GM19043 (cell line): ENCODE measurements at regions not wholly inside any gene's neighbourhood (a gene's known extent, or its start where the extent isn't known, plus 50 kb on each side); places are given as distances from the start of the nearest gene placed in this dataset.

ENCODE experiments used
- ATAC-seq: cut with Tn5 transposase; IDR thresholded peaks from one replicate; pipeline ENCODE4 v1.9.1; 2021; ENCODE audit warnings: low read depth; ENCODE audit not compliant: unreplicated experiment

DNA sequence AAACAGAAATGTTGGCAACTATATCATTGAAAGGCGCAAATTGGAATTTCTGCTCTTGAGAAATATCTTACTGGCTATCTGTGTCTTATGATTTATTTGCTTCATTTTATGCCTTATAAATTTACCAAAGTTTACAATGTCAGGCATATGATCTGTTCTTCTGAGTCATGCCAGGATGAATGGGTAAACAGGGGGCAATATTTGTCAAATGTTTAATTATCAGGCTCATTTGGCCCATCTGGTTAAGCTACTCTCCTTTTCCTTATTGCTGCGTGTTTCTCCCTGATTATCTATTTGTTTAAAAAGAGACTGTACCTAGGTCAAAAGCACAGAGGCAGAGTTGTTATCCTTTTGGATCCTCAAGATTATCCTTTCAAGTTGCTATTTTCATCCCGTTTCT lies 903.8 kb upstream of the PCDH10 start:
- no peak for ATAC-seq

DNA sequence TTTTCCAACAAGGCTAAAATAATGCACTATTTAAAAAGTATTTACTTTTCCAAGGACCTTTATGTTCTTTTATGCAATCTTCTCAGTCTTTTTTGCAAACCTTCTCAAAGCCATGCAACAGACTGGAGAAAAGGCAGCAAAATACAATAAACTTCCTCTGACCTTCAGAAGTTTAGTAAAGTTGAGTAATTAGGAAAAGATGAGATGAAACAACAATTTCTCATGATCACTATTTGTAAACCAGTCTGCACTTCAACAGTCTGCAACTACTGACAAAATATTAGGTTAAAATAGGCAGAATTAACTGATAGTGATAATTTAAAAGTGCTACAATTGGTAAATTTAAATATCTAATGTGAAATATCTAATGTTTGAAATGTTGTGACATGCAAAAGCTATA lies 884.9 kb upstream of the PCDH10 start:
- no peak for ATAC-seq

GRCh38 chr4:132266374-132266773 lies 882.7 kb upstream of the PCDH10 start:
- no peak for ATAC-seq

- ATAC-seq, result no peak
Observed at GRCh38 chr4:132267321-132267720, 881.8 kb upstream of the PCDH10 start.

- no peak for ATAC-seq
Observed at GRCh38 chr4:132269303-132269990, 879.6 kb upstream of the PCDH10 start.

- ATAC-seq, result no peak
Observed at GRCh38 chr4:132275583-132276121, 873.4 kb upstream of the PCDH10 start.

GRCh38 chr4:132276185-132276584 lies 872.9 kb upstream of the PCDH10 start:
- no peak for ATAC-seq

DNA sequence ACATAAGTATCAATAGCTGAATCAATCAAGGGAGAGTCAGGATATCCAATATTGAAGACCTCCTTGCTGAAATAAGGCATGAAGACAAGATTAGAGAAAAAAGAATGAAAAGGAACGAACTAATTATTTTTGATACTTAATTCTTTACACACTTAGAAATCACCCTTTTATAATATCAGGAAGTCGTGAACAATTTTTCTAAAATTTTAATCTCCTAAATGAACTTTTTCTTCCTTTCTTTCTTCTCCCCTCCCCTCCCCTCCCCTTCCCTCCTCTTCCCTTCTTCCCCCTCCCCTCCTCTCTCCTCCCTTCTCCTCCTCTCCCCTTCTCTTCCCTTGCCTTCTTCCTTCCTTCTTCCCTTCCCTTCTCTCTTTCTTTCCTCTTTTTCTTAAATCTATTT lies 872.1 kb upstream of the PCDH10 start:
- no peak for ATAC-seq

GRCh38 chr4:132281733-132282132 lies 867.4 kb upstream of the PCDH10 start:
- no peak for ATAC-seq

- ATAC-seq, result no peak
Observed at GRCh38 chr4:132284910-132285426, 864.1 kb upstream of the PCDH10 start.

DNA sequence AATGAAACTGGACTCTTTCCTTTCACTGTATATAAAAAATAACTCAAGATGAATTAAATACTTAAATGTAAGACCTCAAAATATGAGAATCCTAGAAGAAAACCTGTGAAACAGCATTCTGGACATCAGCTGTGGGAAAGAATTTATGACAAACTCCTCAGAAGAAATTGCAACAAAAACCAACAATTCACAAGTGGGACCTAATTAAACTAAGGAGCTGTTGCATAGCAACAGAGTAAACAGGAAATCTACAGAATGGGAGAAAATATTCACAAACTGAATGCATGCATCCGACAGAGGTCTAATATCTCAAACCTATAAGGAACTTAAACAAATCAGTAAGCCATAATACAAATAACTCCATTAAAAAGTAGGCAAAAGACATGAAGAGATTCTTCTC lies 851.7 kb upstream of the PCDH10 start:
- no peak for ATAC-seq

DNA sequence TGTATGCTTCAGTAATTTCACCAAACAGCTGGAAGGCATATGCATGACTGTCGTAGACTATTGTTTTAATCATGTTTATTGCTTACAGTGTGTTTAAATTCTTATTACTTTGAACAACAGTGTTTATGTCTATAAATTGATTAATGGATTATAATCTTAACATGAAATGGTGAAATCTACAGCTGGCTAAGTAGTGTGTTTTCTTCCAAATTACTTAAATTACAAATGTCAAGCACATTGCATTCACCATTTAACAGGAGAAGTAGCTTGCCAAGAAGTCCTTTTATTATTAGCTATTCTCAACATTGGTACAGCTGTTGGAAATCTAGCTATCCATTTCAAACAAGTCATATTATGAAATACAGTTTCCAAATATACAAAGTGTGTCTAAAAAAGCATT lies 849.3 kb upstream of the PCDH10 start:
- no peak for ATAC-seq

DNA sequence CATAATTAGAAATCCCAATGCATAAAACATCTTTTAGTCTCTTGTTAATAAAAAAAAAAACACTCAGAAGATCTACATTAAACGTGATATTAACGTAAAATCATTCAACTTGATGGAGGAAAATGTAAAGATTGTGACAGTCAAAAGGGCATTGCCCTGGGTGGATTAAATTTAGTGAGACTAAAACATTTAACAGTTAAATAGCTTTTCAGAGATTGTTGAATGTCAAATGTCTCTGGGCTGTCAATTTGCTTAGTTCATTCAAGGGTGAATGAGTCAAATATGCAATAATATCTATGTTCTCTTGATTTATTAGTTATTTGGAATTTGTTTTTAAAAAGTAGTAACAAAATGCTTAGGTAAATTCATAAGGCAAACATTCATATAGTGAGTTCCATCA lies 836.6 kb upstream of the PCDH10 start:
- no peak for ATAC-seq

DNA sequence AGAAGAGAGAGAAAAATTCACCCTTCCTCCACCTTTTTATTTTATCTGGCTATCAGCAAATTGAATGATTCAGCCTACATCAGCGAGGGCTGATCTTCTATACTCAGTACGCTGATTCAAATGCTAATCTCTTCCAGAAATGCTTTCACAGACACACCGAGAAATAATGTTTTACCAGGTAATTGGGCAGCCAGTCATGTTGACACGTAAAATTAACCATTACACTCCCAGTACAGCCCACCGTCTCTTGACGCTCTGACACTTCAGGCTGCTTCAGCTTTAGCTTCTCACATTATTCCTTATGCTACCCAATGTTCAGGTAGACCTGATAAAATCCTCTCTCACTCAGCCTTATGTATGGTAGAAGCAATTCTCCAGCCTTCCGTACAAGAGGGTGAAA lies 835.2 kb upstream of the PCDH10 start:
- no peak for ATAC-seq

DNA sequence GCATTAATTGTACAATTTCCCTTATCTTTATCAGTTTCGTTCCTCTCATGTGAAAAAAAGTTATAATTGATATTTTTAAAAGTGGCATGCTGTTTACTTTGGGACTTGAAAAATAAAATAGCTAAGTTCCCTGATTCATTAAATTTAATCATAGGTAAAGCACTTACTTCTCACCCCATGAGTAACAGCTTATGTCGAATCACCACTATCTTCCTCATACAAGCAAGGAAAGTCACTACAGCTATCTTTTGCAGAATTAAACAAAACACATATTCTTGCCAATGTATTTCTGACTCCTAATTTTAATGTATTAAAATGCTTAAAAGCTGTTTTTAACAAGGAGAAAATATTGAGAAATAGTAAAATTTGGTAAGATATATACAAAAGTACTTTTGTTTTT lies 832.4 kb upstream of the PCDH10 start:
- ATAC-seq, result no peak

GRCh38 chr4:132317923-132318322 lies 831.2 kb upstream of the PCDH10 start:
- no peak for ATAC-seq

- no peak for ATAC-seq
Observed at GRCh38 chr4:132328761-132329160, 820.3 kb upstream of the PCDH10 start.

DNA sequence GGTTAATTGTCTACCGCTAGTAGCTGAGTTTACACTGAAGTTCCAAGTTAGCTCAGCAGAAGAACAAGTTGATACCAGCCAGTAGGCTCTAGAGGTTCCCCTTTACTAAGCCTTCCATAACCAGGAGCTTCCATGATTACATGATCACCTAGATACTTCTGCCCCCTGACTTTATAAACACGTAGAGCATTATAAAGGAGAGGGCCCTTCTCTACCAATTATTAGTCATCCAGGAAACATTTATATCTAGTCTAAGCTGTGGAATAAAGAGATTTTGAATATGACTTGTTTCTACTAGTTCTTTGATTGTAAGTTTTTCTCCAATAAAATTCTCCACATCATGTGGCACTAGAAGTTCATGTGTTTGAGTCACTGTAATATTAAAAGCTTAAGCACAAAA lies 818.1 kb upstream of the PCDH10 start:
- ATAC-seq, result no peak

- no peak for ATAC-seq
Observed at GRCh38 chr4:132332932-132333723, 816.0 kb upstream of the PCDH10 start.

GRCh38 chr4:132333724-132334047 lies 815.4 kb upstream of the PCDH10 start:
- no peak for ATAC-seq

DNA sequence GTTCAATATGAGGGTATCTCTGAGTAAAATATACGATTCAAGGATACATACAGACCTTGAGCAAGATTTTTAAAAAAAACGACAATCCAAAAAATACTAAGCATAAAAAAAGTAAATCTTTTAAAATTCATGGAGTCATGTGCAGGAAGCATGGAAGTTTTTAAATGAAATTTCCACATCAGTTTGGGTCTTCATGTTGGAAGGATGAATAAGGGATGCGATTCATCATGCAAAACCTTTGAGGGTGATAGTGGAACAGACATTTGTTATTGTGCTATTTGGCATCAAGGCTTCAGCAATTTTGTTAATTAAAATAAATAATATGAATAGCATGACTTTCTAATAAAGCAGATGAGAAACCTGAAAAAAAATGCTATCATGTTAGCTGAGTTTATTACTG lies 815.0 kb upstream of the PCDH10 start:
- no peak for ATAC-seq
